ENCODE measurements at regions not wholly inside any gene's neighbourhood (a gene's known extent, or its start where the extent isn't known, plus 50 kb on each side); places are given as distances from the start of the nearest gene placed in this dataset.
"Not testable (repeated sequence)": the region's sequence is repeated elsewhere in the genome, so short reads cannot be mapped to it uniquely, and the experiment has no call there.

DNA sequence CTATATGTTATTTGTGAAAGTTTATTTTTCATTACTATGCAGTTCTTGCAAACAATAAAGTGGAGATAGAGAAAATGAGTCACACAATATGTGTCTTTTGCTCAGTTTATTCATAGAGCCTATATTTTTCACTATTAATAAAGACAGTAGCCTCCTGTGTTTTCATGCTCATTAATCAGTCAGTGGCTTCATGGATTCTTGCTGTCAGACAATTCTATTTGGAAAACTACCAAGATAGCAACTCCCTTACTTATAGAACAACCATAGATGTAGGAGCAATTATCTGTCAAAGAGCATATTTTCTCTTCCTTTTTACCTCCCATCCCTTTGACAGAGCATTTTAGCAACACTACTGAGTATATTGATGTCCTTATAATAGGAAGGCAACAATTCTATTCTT is 132.7 kb upstream of the CALCR start:
- Histone ChIP-seq H3K4me3 (ENCODE audit: low read length in 3 of 3) (no peak overlapping the region), H3K9me3 (ENCODE audit: control insufficient read depth in 2 of 3, insufficient read depth in 1 of 3, low read length in 3 of 3) (no peaks in the 10 kb centered on the region), H3K9ac (ENCODE audit: low read length in 3 of 3) (no peak overlapping the region), H3K27ac (ENCODE audit: low read depth in 2 of 2, low read length in 2 of 2) (no peak overlapping the region), H3K4me1 (ENCODE audit: control insufficient read depth in 2 of 3, insufficient read depth in 2 of 3, low read depth in 1 of 3, low read length in 3 of 3) (no peaks in the 10 kb centered on the region), H3K36me3 (ENCODE audit: control insufficient read depth in 2 of 3, insufficient read depth in 3 of 3, low read length in 3 of 3) (no peaks in the 10 kb centered on the region), H3K27me3 (ENCODE audit: control insufficient read depth, insufficient read depth, low read length) (no peaks in the 10 kb centered on the region)
- DNase-seq: no peak
- FAIRE-seq: no peak
- intact Hi-C loops (cut with DNase I): no loop called here
- TF ChIP-seq, protein P1, sequence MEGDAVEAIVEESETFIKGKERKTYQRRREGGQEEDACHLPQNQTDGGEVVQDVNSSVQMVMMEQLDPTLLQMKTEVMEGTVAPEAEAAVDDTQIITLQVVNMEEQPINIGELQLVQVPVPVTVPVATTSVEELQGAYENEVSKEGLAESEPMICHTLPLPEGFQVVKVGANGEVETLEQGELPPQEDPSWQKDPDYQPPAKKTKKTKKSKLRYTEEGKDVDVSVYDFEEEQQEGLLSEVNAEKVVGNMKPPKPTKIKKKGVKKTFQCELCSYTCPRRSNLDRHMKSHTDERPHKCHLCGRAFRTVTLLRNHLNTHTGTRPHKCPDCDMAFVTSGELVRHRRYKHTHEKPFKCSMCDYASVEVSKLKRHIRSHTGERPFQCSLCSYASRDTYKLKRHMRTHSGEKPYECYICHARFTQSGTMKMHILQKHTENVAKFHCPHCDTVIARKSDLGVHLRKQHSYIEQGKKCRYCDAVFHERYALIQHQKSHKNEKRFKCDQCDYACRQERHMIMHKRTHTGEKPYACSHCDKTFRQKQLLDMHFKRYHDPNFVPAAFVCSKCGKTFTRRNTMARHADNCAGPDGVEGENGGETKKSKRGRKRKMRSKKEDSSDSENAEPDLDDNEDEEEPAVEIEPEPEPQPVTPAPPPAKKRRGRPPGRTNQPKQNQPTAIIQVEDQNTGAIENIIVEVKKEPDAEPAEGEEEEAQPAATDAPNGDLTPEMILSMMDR (IDR thresholded peaks at IDR 0.05; ENCODE audit: borderline replicate concordance, extremely low read depth, insufficient read depth): no peak

DNA sequence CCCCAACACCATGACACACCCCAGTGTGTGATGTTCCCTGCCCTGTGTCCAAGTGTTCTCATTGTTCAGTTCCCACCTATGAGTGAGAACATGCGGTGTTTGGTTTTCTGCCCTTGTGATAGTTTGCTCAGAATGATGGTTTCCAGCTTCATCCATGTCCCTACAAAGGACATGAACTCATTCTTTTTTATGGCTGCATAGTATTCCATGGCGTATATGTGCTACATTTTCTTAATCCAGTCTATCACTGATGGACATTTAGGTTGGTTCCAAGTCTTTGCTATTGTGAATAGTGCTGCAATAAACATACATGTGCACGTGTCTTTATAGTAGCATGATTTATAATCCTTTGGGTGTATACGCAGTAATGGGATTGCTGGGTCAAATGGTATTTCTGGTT is 131.6 kb upstream of the CALCR start:
- FAIRE-seq; H3K9me3 ChIP-seq (ENCODE audit: control insufficient read depth in 2 of 3, insufficient read depth in 1 of 3, low read length in 3 of 3); H3K4me1 ChIP-seq (ENCODE audit: control insufficient read depth in 2 of 3, insufficient read depth in 2 of 3, low read depth in 1 of 3, low read length in 3 of 3); DNase-seq; intact Hi-C loops (cut with DNase I); H3K9ac ChIP-seq (ENCODE audit: low read length in 3 of 3); H3K27ac ChIP-seq (ENCODE audit: low read depth in 2 of 2, low read length in 2 of 2); H3K4me3 ChIP-seq (ENCODE audit: low read length in 3 of 3); H3K36me3 ChIP-seq (ENCODE audit: control insufficient read depth in 2 of 3, insufficient read depth in 3 of 3, low read length in 3 of 3); H3K27me3 ChIP-seq (ENCODE audit: control insufficient read depth, insufficient read depth, low read length): not testable (repeated sequence)

DNA sequence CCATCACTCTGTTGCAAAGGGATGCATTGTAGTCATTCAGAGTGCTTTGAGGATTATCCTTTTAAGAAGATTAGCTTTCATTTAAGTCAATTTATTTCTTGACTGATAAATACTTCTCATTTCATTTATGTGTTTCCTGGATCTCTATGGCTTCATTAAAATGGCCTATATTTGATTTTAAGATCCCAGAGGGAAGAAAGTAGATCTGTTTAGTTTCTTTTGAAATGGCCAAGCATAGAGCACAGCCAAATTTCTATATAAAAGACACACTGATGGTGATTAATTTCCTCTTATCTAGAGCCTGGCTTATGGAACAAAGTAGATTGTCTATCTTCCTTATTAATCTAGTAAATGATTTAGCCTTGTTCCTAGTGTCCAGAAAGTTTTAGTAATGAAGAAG is 129.7 kb upstream of the CALCR start:
- TF ChIP-seq, protein P1 (IDR thresholded peaks at IDR 0.05; ENCODE audit: borderline replicate concordance, extremely low read depth, insufficient read depth): no peak
- H3K9me3 ChIP-seq (ENCODE audit: control insufficient read depth in 2 of 3, insufficient read depth in 1 of 3, low read length in 3 of 3): no peaks in the 10 kb centered on the region
- H3K4me3 ChIP-seq (ENCODE audit: low read length in 3 of 3): no peak overlapping the region
- FAIRE-seq: no peak
- H3K36me3 ChIP-seq (ENCODE audit: control insufficient read depth in 2 of 3, insufficient read depth in 3 of 3, low read length in 3 of 3): no peaks in the 10 kb centered on the region
- no peak overlapping the region for H3K27ac ChIP-seq (ENCODE audit: low read depth in 2 of 2, low read length in 2 of 2)
- DNase-seq: no peak
- no peaks in the 10 kb centered on the region for H3K4me1 ChIP-seq (ENCODE audit: control insufficient read depth in 2 of 3, insufficient read depth in 2 of 3, low read depth in 1 of 3, low read length in 3 of 3)
- no peak overlapping the region for H3K9ac ChIP-seq (ENCODE audit: low read length in 3 of 3)
- H3K27me3 ChIP-seq (ENCODE audit: control insufficient read depth, insufficient read depth, low read length): no peaks in the 10 kb centered on the region
- intact Hi-C loops (cut with DNase I): no loop called here

DNA sequence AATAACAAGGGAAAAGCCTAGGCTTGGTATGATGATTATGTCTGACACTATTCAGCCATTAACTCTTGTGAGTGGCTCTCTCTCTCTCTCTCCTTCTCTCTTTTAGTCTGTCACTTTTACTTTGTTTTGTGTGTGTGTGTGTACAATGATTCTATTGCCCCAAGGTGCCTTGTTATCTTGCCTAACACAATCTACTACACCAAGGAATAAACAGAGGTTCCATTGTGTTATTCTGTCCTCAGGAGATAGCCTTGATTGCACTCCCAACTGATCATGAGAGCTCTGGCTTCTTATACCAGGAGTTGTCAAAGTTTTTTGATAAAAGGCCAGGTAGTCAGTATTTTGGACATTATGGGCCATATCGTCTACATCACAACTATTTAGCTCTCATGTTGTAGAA is 123.4 kb upstream of the CALCR start:
- intact Hi-C loops (cut with DNase I): no loop called here
- FAIRE-seq (no peak), DNase-seq (no peak)
- H3K27ac ChIP-seq (ENCODE audit: low read depth in 2 of 2, low read length in 2 of 2): no peak overlapping the region
- no peak overlapping the region for H3K4me3 ChIP-seq (ENCODE audit: low read length in 3 of 3)
- H3K36me3 ChIP-seq (ENCODE audit: control insufficient read depth in 2 of 3, insufficient read depth in 3 of 3, low read length in 3 of 3): no peaks in the 10 kb centered on the region
- no peaks in the 10 kb centered on the region for H3K9me3 ChIP-seq (ENCODE audit: control insufficient read depth in 2 of 3, insufficient read depth in 1 of 3, low read length in 3 of 3)
- no peaks in the 10 kb centered on the region for H3K27me3 ChIP-seq (ENCODE audit: control insufficient read depth, insufficient read depth, low read length)
- no peaks in the 10 kb centered on the region for H3K4me1 ChIP-seq (ENCODE audit: control insufficient read depth in 2 of 3, insufficient read depth in 2 of 3, low read depth in 1 of 3, low read length in 3 of 3)
- TF ChIP-seq, protein P1 (IDR thresholded peaks at IDR 0.05; ENCODE audit: borderline replicate concordance, extremely low read depth, insufficient read depth): no peak
- H3K9ac ChIP-seq (ENCODE audit: low read length in 3 of 3): no peak overlapping the region

Data from kidney (tissue), 13 donors.